ENCODE measurements at regions not wholly inside any gene's neighbourhood (a gene's known extent, or its start where the extent isn't known, plus 50 kb on each side); places are given as distances from the start of the nearest gene placed in this dataset.

- no peak overlapping the region for H2AFZ ChIP-seq (ENCODE audit: low read length)
- TF ChIP-seq CTCF (IDR thresholded peaks at IDR 0.05; ENCODE audit: extremely low read depth, low read depth, low read length), result no peak
- no peak overlapping the region for H3K4me2 ChIP-seq (ENCODE audit: insufficient read depth, low read length)
- H3K36me3 ChIP-seq (ENCODE audit: insufficient read depth, low read length), result no peaks in the 10 kb centered on the region
- no peaks in the 10 kb centered on the region for H3K4me1 ChIP-seq (ENCODE audit: insufficient read depth, low read length)
- H3K4me3 ChIP-seq (ENCODE audit: insufficient read depth, low read length), result no peak overlapping the region
- H3K9me3 ChIP-seq (ENCODE audit: low read depth, low read length), result no peaks in the 10 kb centered on the region
- H3K79me2 ChIP-seq (ENCODE audit: insufficient read depth, low read length), result no peaks in the 10 kb centered on the region
- no peaks in the 10 kb centered on the region for H3K27me3 ChIP-seq (ENCODE audit: insufficient read depth, low read length)
- H4K20me1 ChIP-seq (ENCODE audit: insufficient read depth, low read length), result no peaks in the 10 kb centered on the region
- H3K27ac ChIP-seq (ENCODE audit: low read depth, low read length), result no peak overlapping the region
- no peak for DNase-seq (ENCODE audit: insufficient read length, low spot score, missing footprints)
Observed at GRCh38 chr2:48220501-48220900, 94.0 kb upstream of the FOXN2 start.

- DNase-seq (ENCODE audit: insufficient read length, low spot score, missing footprints), result no peak
- Histone ChIP-seq H2AFZ (ENCODE audit: low read length) (no peak overlapping the region), H3K36me3 (ENCODE audit: insufficient read depth, low read length) (no peaks in the 10 kb centered on the region)
Observed at GRCh38 chr2:48221846-48222516, 92.5 kb upstream of the FOXN2 start.

GRCh38 chr2:48227617-48228344, 86.7 kb upstream of the FOXN2 start:
- no peaks in the 10 kb centered on the region for H3K9me3 ChIP-seq (ENCODE audit: low read depth, low read length)
- DNase-seq (ENCODE audit: insufficient read length, low spot score, missing footprints), result no peak

More at GRCh38 chr2:48221846-48222516, 92.5 kb upstream of the FOXN2 start:
- Histone ChIP-seq H3K4me3 (ENCODE audit: insufficient read depth, low read length) (no peak overlapping the region), H3K9me3 (ENCODE audit: low read depth, low read length) (no peaks in the 10 kb centered on the region), H3K27me3 (ENCODE audit: insufficient read depth, low read length) (no peaks in the 10 kb centered on the region), H3K27ac (ENCODE audit: low read depth, low read length) (no peak overlapping the region), H3K79me2 (ENCODE audit: insufficient read depth, low read length) (no peaks in the 10 kb centered on the region), H4K20me1 (ENCODE audit: insufficient read depth, low read length) (no peaks in the 10 kb centered on the region), H3K4me2 (ENCODE audit: insufficient read depth, low read length) (no peak overlapping the region), H3K4me1 (ENCODE audit: insufficient read depth, low read length) (no peaks in the 10 kb centered on the region)
- TF ChIP-seq CTCF (IDR thresholded peaks at IDR 0.05; ENCODE audit: extremely low read depth, low read depth, low read length), result no peak

More at GRCh38 chr2:48227617-48228344, 86.7 kb upstream of the FOXN2 start:
- no peaks in the 10 kb centered on the region for H3K27me3 ChIP-seq (ENCODE audit: insufficient read depth, low read length)
- no peaks in the 10 kb centered on the region for H3K36me3 ChIP-seq (ENCODE audit: insufficient read depth, low read length)
- TF ChIP-seq CTCF (IDR thresholded peaks at IDR 0.05; ENCODE audit: extremely low read depth, low read depth, low read length), result no peak
- H2AFZ ChIP-seq (ENCODE audit: low read length), result peak overlapping the region; percentile 54
- no peak overlapping the region for H3K4me3 ChIP-seq (ENCODE audit: insufficient read depth, low read length)
- H3K4me2 ChIP-seq (ENCODE audit: insufficient read depth, low read length), result no peak overlapping the region
- H4K20me1 ChIP-seq (ENCODE audit: insufficient read depth, low read length), result no peaks in the 10 kb centered on the region
- H3K27ac ChIP-seq (ENCODE audit: low read depth, low read length), result no peak overlapping the region
- H3K4me1 ChIP-seq (ENCODE audit: insufficient read depth, low read length), result no peaks in the 10 kb centered on the region
- no peaks in the 10 kb centered on the region for H3K79me2 ChIP-seq (ENCODE audit: insufficient read depth, low read length)

Data from osteoblast (primary cell).